ENCODE measurements at regions not wholly inside any gene's neighbourhood (a gene's known extent, or its start where the extent isn't known, plus 50 kb on each side); places are given as distances from the start of the nearest gene placed in this dataset.

DNA sequence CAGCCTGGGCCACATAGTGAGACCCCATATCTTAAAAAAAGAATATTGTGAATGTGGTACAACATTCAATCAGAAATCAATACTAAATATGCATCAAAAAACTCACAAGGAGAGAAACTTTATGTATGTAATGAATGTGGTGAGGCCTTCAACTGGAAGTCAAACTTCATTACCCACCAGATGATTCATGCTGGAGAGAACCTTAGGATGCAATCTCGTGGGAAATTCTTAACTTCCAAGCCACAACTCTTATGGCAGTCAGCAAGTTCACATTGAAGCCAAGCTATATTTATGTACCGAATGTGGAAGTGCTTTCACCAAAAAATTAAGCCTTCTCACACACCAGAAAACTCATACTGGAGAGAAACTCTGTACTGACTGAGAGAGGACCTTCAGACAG lies 84.5 kb upstream of the UXT start:
- TF ChIP-seq EP300 (IDR thresholded peaks at IDR 0.05; ENCODE audit: low read depth) (no peak), CTCF (IDR thresholded peaks at IDR 0.05) (no peak), POLR2AphosphoS5 (IDR thresholded peaks at IDR 0.05) (no peak), POLR2A (IDR thresholded peaks at IDR 0.05) (no peak)

Data from transverse colon (tissue), 4 donors.